ENCODE measurements at regions not wholly inside any gene's neighbourhood (a gene's known extent, or its start where the extent isn't known, plus 50 kb on each side); places are given as distances from the start of the nearest gene placed in this dataset.

DNA sequence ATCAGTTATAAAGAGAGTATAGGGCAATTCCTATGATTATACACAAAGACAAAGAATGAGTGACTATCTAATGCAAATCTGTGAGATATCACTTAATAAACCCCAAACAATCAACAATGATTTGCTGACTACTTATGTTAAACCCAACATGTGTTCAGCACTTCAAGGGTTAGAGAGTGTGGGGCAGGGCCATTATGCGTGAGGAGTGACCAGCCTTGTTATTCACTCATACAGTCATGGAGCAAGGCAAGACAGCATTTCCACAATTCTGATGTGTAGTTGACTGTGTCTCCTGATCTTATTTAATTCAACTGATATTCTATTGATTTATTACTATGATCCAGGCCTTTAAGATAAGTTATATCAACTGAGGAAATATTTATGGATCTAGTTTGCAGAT is 251.7 kb downstream of the CYRIA start:
- no peaks in the 10 kb centered on the region for H3K27me3 ChIP-seq (ENCODE audit: insufficient read depth)
- DNase-seq, result no peak
- H2AFZ ChIP-seq (ENCODE audit: low read depth), result no peak overlapping the region
- H3K9me2 ChIP-seq, result no peaks in the 10 kb centered on the region
- POLR2A ChIA-PET, result no interaction called here
- H3K79me2 ChIP-seq (ENCODE audit: insufficient read depth), result no peaks in the 10 kb centered on the region
- no peak overlapping the region for H3K27ac ChIP-seq (ENCODE audit: low read depth in 2 of 2, low read length in 1 of 2)
- peaks cover 8% of the 10 kb centered on the region; the same call in 1 of the 2 replicates for H3K9me3 ChIP-seq
- H4K20me1 ChIP-seq (ENCODE audit: insufficient read depth), result no peaks in the 10 kb centered on the region
- CTCF ChIA-PET, result interaction anchor here (1.0 kb wide), 1 partner anchor 13 kb away, joined by 4 read pairs; no protein-coding TSS in a partner anchor
- no peak overlapping the region for H3K9ac ChIP-seq
- H3K36me3 ChIP-seq (replicated peaks in 1 of 2; ENCODE audit: control insufficient read depth in 1 of 2, insufficient read depth in 2 of 2, low read length in 1 of 2), result no peaks in the 10 kb centered on the region
- 33% methylated on average over 1 of the region's 1 CpG for WGBS (ENCODE audit: low lambda C conversion rate)
- no peak overlapping the region for H3K4me2 ChIP-seq
- H3K4me1 ChIP-seq (ENCODE audit: control insufficient read depth in 1 of 2, insufficient read depth in 2 of 2, low read depth in 1 of 2, low read length in 1 of 2), result peaks cover 0 to 2% of the 10 kb centered on the region in 2 experiments; a peak in 1 of 4 replicates
- no peaks in the 10 kb centered on the region for H3F3A ChIP-seq (replicated peaks; ENCODE audit: insufficient read depth)
- no peak overlapping the region for H3K4me3 ChIP-seq (ENCODE audit: low read depth in 2 of 2, low read length in 1 of 2)
- no peak for TF ChIP-seq EZH2phosphoT487 (IDR thresholded peaks at IDR 0.05; ENCODE audit: borderline replicate concordance, low read depth)

DNA sequence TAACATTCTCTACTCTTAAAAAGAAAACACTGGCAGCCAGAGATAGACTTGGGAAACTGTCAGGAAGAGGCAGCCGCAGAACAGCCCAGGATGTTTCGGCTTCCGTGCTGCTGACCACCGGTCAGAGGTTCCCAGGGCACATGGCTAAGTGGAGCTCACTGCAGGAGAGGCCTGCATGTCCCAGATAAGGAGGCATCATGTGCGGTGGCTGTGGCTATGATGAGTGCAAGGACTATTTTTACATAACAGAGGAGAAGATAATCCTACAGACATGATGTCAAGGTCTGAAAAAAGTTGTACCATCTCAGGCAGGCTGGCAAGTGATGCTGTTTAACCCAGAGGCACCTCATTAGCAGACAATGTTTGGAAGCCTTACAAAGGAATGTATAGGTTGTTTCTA is 252.3 kb downstream of the CYRIA start:
- no peak overlapping the region for H3K4me3 ChIP-seq (ENCODE audit: low read depth in 2 of 2, low read length in 1 of 2)
- H3K9me2 ChIP-seq, result no peaks in the 10 kb centered on the region
- no peaks in the 10 kb centered on the region for H4K20me1 ChIP-seq (ENCODE audit: insufficient read depth)
- H3K36me3 ChIP-seq (replicated peaks in 1 of 2; ENCODE audit: control insufficient read depth in 1 of 2, insufficient read depth in 2 of 2, low read length in 1 of 2), result no peaks in the 10 kb centered on the region
- peaks cover 8% of the 10 kb centered on the region; the same call in 1 of the 2 replicates for H3K9me3 ChIP-seq
- DNase-seq, result no peak
- CTCF ChIA-PET, result interaction anchor here (0.6 to 1.0 kb wide), 3 partner anchors 12 to 255 kb away, joined by 4 read pairs; no protein-coding TSS in a partner anchor
- no peaks in the 10 kb centered on the region for H3F3A ChIP-seq (replicated peaks; ENCODE audit: insufficient read depth)
- H3K4me1 ChIP-seq (ENCODE audit: control insufficient read depth in 1 of 2, insufficient read depth in 2 of 2, low read depth in 1 of 2, low read length in 1 of 2), result peaks cover 0 to 2% of the 10 kb centered on the region in 2 experiments; a peak in 1 of 4 replicates
- no peak overlapping the region for H3K4me2 ChIP-seq
- TF ChIP-seq ELF1 (IDR thresholded peaks at IDR 0.05) (no peak), RXRA (IDR thresholded peaks at IDR 0.05; ENCODE audit: borderline replicate concordance, low read depth) (no peak), NRF1 (IDR thresholded peaks at IDR 0.05; ENCODE audit: low read depth, low read length) (no peak), FOXM1 (IDR thresholded peaks at IDR 0.05; ENCODE audit: low read depth) (no peak), TAF1 (IDR thresholded peaks at IDR 0.05; ENCODE audit: borderline replicate concordance, low read depth, low read length) (no peak), RAD21 (IDR thresholded peaks at IDR 0.05; ENCODE audit: low read length) (no peak), TCF12 (IDR thresholded peaks at IDR 0.05) (no peak), EP300 (IDR thresholded peaks at IDR 0.05; ENCODE audit: borderline replicate concordance in 1 of 2, low read depth in 1 of 2, low read length in 1 of 2) (no peak), MXI1 (IDR thresholded peaks at IDR 0.05; ENCODE audit: low read depth, low read length) (no peak), CHD2 (IDR thresholded peaks at IDR 0.05; ENCODE audit: low read length, partially characterized antibody) (no peak), YY1 (IDR thresholded peaks at IDR 0.05; ENCODE audit: low read depth) (no peak), SIN3A (IDR thresholded peaks at IDR 0.05; ENCODE audit: borderline replicate concordance, low read depth, low read length) (no peak), TEAD4 (IDR thresholded peaks at IDR 0.05; ENCODE audit: borderline replicate concordance, insufficient read depth) (no peak), POLR2AphosphoS5 (IDR thresholded peaks at IDR 0.05; ENCODE audit: low read depth, low read length) (no peak), SMC3 (IDR thresholded peaks at IDR 0.05; ENCODE audit: low read depth, low read length) (no peak)
- TF ChIP-seq, protein P1, sequence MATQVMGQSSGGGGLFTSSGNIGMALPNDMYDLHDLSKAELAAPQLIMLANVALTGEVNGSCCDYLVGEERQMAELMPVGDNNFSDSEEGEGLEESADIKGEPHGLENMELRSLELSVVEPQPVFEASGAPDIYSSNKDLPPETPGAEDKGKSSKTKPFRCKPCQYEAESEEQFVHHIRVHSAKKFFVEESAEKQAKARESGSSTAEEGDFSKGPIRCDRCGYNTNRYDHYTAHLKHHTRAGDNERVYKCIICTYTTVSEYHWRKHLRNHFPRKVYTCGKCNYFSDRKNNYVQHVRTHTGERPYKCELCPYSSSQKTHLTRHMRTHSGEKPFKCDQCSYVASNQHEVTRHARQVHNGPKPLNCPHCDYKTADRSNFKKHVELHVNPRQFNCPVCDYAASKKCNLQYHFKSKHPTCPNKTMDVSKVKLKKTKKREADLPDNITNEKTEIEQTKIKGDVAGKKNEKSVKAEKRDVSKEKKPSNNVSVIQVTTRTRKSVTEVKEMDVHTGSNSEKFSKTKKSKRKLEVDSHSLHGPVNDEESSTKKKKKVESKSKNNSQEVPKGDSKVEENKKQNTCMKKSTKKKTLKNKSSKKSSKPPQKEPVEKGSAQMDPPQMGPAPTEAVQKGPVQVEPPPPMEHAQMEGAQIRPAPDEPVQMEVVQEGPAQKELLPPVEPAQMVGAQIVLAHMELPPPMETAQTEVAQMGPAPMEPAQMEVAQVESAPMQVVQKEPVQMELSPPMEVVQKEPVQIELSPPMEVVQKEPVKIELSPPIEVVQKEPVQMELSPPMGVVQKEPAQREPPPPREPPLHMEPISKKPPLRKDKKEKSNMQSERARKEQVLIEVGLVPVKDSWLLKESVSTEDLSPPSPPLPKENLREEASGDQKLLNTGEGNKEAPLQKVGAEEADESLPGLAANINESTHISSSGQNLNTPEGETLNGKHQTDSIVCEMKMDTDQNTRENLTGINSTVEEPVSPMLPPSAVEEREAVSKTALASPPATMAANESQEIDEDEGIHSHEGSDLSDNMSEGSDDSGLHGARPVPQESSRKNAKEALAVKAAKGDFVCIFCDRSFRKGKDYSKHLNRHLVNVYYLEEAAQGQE (IDR thresholded peaks at IDR 0.05; ENCODE audit: low read depth, low read length), result no peak
- TF ChIP-seq, protein P2, sequence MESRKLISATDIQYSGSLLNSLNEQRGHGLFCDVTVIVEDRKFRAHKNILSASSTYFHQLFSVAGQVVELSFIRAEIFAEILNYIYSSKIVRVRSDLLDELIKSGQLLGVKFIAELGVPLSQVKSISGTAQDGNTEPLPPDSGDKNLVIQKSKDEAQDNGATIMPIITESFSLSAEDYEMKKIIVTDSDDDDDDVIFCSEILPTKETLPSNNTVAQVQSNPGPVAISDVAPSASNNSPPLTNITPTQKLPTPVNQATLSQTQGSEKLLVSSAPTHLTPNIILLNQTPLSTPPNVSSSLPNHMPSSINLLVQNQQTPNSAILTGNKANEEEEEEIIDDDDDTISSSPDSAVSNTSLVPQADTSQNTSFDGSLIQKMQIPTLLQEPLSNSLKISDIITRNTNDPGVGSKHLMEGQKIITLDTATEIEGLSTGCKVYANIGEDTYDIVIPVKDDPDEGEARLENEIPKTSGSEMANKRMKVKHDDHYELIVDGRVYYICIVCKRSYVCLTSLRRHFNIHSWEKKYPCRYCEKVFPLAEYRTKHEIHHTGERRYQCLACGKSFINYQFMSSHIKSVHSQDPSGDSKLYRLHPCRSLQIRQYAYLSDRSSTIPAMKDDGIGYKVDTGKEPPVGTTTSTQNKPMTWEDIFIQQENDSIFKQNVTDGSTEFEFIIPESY (IDR thresholded peaks at IDR 0.05; ENCODE audit: borderline replicate concordance, low read depth), result no peak
- TF ChIP-seq, protein P3, sequence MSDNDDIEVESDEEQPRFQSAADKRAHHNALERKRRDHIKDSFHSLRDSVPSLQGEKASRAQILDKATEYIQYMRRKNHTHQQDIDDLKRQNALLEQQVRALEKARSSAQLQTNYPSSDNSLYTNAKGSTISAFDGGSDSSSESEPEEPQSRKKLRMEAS (IDR thresholded peaks at IDR 0.05; ENCODE audit: low read depth), result no peak
- TF ChIP-seq, protein P4, sequence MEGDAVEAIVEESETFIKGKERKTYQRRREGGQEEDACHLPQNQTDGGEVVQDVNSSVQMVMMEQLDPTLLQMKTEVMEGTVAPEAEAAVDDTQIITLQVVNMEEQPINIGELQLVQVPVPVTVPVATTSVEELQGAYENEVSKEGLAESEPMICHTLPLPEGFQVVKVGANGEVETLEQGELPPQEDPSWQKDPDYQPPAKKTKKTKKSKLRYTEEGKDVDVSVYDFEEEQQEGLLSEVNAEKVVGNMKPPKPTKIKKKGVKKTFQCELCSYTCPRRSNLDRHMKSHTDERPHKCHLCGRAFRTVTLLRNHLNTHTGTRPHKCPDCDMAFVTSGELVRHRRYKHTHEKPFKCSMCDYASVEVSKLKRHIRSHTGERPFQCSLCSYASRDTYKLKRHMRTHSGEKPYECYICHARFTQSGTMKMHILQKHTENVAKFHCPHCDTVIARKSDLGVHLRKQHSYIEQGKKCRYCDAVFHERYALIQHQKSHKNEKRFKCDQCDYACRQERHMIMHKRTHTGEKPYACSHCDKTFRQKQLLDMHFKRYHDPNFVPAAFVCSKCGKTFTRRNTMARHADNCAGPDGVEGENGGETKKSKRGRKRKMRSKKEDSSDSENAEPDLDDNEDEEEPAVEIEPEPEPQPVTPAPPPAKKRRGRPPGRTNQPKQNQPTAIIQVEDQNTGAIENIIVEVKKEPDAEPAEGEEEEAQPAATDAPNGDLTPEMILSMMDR (IDR thresholded peaks at IDR 0.05), result no peak
- TF ChIP-seq, protein P5, sequence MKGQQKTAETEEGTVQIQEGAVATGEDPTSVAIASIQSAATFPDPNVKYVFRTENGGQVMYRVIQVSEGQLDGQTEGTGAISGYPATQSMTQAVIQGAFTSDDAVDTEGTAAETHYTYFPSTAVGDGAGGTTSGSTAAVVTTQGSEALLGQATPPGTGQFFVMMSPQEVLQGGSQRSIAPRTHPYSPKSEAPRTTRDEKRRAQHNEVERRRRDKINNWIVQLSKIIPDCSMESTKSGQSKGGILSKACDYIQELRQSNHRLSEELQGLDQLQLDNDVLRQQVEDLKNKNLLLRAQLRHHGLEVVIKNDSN (IDR thresholded peaks at IDR 0.05; ENCODE audit: borderline replicate concordance, low read depth), result no peak
- no peak overlapping the region for H3K27ac ChIP-seq (ENCODE audit: low read depth in 2 of 2, low read length in 1 of 2)
- H3K79me2 ChIP-seq (ENCODE audit: insufficient read depth), result no peaks in the 10 kb centered on the region
- no peaks in the 10 kb centered on the region for H3K27me3 ChIP-seq (ENCODE audit: insufficient read depth)
- H2AFZ ChIP-seq (ENCODE audit: low read depth), result no peak overlapping the region
- POLR2A ChIA-PET, result no interaction called here
- no peak overlapping the region for H3K9ac ChIP-seq
- WGBS (ENCODE audit: low lambda C conversion rate), result 14% methylated on average over 5 of the region's 5 CpGs
